ENCODE measurements at regions not wholly inside any gene's neighbourhood (a gene's known extent, or its start where the extent isn't known, plus 50 kb on each side); places are given as distances from the start of the nearest gene placed in this dataset.

- Histone ChIP-seq H3K4me3 (no peak overlapping the region), H3K9me2 (ENCODE audit: insufficient read depth) (no peaks in the 10 kb centered on the region), H3F3A (ENCODE audit: insufficient read depth, low read depth) (no peaks in the 10 kb centered on the region), H4K20me1 (ENCODE audit: insufficient read depth) (peaks cover 20% of the 10 kb centered on the region), H3K27me3 (ENCODE audit: insufficient read depth, low read depth) (no peaks in the 10 kb centered on the region), H3K9me3 (ENCODE audit: insufficient read depth, low read depth) (no peaks in the 10 kb centered on the region), H3K36me3 (ENCODE audit: low read depth) (no peaks in the 10 kb centered on the region), H3K27ac (no peak overlapping the region), H3K4me2 (no peak overlapping the region), H3K4me1 (replicated peaks; ENCODE audit: insufficient read depth) (no peaks in the 10 kb centered on the region), H3K79me2 (ENCODE audit: low read depth) (no peaks in the 10 kb centered on the region), H2AFZ (no peak overlapping the region)
- POLR2A ChIA-PET (ENCODE audit: unreplicated experiment), result no interaction called here
- TF ChIP-seq CTCF (conservative IDR thresholded peaks at IDR 0.05) (no peak), EZH2 (IDR thresholded peaks at IDR 0.05; ENCODE audit: low read depth) (no peak)
- intact Hi-C loops (cut with micrococcal nuclease; ENCODE audit: unreplicated experiment), result no loop called here
- no peak for DNase-seq
- no TSS peak for BruUV-seq (replicated peaks)
- CTCF ChIA-PET, result interaction anchor here (0.6 kb wide), 1 partner anchor 36 kb away, joined by 3 read pairs; no protein-coding TSS in a partner anchor
Observed at GRCh38 chr11:70506658-70506970, 108.3 kb downstream of the CTTN start.

GRCh38 chr11:70506986-70507385, 108.7 kb downstream of the CTTN start:
- H3K27ac ChIP-seq, result no peak overlapping the region
- H3K36me3 ChIP-seq (ENCODE audit: low read depth), result no peaks in the 10 kb centered on the region
- peaks cover under 1% of the 10 kb centered on the region; the same call in 1 of the 2 replicates for H3K9me3 ChIP-seq (ENCODE audit: insufficient read depth, low read depth)
- H3K4me3 ChIP-seq, result no peak overlapping the region
- intact Hi-C loops (cut with micrococcal nuclease; ENCODE audit: unreplicated experiment), result no loop called here
- no peaks in the 10 kb centered on the region for H3K27me3 ChIP-seq (ENCODE audit: insufficient read depth, low read depth)
- peaks cover 20% of the 10 kb centered on the region for H4K20me1 ChIP-seq (ENCODE audit: insufficient read depth)
- no peaks in the 10 kb centered on the region for H3K79me2 ChIP-seq (ENCODE audit: low read depth)
- H3K4me1 ChIP-seq (replicated peaks; ENCODE audit: insufficient read depth), result no peaks in the 10 kb centered on the region
- TF ChIP-seq CTCF (conservative IDR thresholded peaks at IDR 0.05), result no peak
- no peak for TF ChIP-seq EZH2 (IDR thresholded peaks at IDR 0.05; ENCODE audit: low read depth)
- no peak overlapping the region for H3K4me2 ChIP-seq
- POLR2A ChIA-PET (ENCODE audit: unreplicated experiment), result interaction anchor here (0.5 kb wide), 1 partner anchor 62 kb away, joined by 9 read pairs; no protein-coding TSS in a partner anchor
- no peak for DNase-seq
- no peaks in the 10 kb centered on the region for H3F3A ChIP-seq (ENCODE audit: insufficient read depth, low read depth)
- no peaks in the 10 kb centered on the region for H3K9me2 ChIP-seq (ENCODE audit: insufficient read depth)
- H2AFZ ChIP-seq, result no peak overlapping the region
- no TSS peak for BruUV-seq (replicated peaks)
- CTCF ChIA-PET, result interaction anchor here (0.6 kb wide), 1 partner anchor 36 kb away, joined by 3 read pairs; no protein-coding TSS in a partner anchor

- BruUV-seq (replicated peaks), result no TSS peak
- intact Hi-C loops (cut with micrococcal nuclease; ENCODE audit: unreplicated experiment), result no loop called here
- TF ChIP-seq EZH2 (IDR thresholded peaks at IDR 0.05; ENCODE audit: low read depth), result no peak
- TF ChIP-seq CTCF (conservative IDR thresholded peaks at IDR 0.05), result no peak
Observed at GRCh38 chr11:70507466-70508230, 109.3 kb downstream of the CTTN start.

More at GRCh38 chr11:70507466-70508230, 109.3 kb downstream of the CTTN start:
- H3K4me3 ChIP-seq, result no peak overlapping the region
- peaks cover 7% of the 10 kb centered on the region for H3K9me3 ChIP-seq (ENCODE audit: insufficient read depth, low read depth)
- H3K9me2 ChIP-seq (ENCODE audit: insufficient read depth), result no peaks in the 10 kb centered on the region
- H3K27me3 ChIP-seq (ENCODE audit: insufficient read depth, low read depth), result no peaks in the 10 kb centered on the region
- H3K36me3 ChIP-seq (ENCODE audit: low read depth), result no peaks in the 10 kb centered on the region
- no peak for DNase-seq
- no peak overlapping the region for H3K27ac ChIP-seq
- H3F3A ChIP-seq (ENCODE audit: insufficient read depth, low read depth), result peaks cover 1% of the 10 kb centered on the region; the same call in 1 of the 2 replicates
- ChIA-PET POLR2A (ENCODE audit: unreplicated experiment) (interaction anchor here (0.5 kb wide), 1 partner anchor 61 kb away, joined by 9 read pairs; no protein-coding TSS in a partner anchor), CTCF (no interaction called here)
- no peaks in the 10 kb centered on the region for H3K79me2 ChIP-seq (ENCODE audit: low read depth)
- no peaks in the 10 kb centered on the region for H3K4me1 ChIP-seq (replicated peaks; ENCODE audit: insufficient read depth)
- H2AFZ ChIP-seq, result no peak overlapping the region
- no peak overlapping the region for H3K4me2 ChIP-seq
- H4K20me1 ChIP-seq (ENCODE audit: insufficient read depth), result peaks cover 20% of the 10 kb centered on the region
